ENCODE measurements at regions not wholly inside any gene's neighbourhood (a gene's known extent, or its start where the extent isn't known, plus 50 kb on each side); places are given as distances from the start of the nearest gene placed in this dataset.

DNA sequence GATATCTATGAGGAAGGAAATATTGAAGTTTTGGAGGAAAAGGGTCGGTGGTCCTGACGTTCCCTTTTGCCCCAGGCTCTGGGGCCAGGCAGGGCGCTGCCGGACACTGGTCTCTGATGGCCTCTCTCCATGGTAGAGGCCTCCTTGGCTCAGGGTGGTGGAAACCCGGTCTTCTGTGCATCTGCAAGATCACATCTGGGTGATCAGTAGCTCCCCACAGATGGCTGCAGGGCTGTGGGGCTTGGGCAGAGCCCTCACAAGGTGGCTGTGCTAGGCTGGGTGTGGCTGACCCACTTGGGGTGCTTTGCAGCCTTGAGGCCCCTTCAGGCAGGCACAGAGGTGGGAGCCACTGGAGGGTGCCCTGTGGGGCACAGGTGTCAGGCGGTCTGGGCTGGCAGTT, 53.9 kb upstream of the RNU6ATAC start:
- TF ChIP-seq POLR2A (IDR thresholded peaks at IDR 0.05; ENCODE audit: low read depth, low read length) (no peak), POLR2AphosphoS5 (IDR thresholded peaks at IDR 0.05; ENCODE audit: insufficient read depth, low read depth, low read length) (no peak), JUN (IDR thresholded peaks at IDR 0.05; ENCODE audit: borderline replicate concordance, insufficient read depth, insufficient read length, low read depth) (no peak), GATA2 (IDR thresholded peaks at IDR 0.05; ENCODE audit: insufficient read depth, insufficient read length, low read depth, low read length) (no peak), MYC (IDR thresholded peaks at IDR 0.05; ENCODE audit: low read depth, low read length) (no peak), EZH2 (IDR thresholded peaks at IDR 0.05; ENCODE audit: borderline replicate concordance, low read depth, low read length, severe bottlenecking) (no peak), FOS (IDR thresholded peaks at IDR 0.05; ENCODE audit: borderline replicate concordance, insufficient read depth, low read length) (no peak)
- TF ChIP-seq, protein P1, sequence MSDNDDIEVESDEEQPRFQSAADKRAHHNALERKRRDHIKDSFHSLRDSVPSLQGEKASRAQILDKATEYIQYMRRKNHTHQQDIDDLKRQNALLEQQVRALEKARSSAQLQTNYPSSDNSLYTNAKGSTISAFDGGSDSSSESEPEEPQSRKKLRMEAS (IDR thresholded peaks at IDR 0.05; ENCODE audit: insufficient read depth, insufficient read length): no peak
- TF ChIP-seq, protein P2, sequence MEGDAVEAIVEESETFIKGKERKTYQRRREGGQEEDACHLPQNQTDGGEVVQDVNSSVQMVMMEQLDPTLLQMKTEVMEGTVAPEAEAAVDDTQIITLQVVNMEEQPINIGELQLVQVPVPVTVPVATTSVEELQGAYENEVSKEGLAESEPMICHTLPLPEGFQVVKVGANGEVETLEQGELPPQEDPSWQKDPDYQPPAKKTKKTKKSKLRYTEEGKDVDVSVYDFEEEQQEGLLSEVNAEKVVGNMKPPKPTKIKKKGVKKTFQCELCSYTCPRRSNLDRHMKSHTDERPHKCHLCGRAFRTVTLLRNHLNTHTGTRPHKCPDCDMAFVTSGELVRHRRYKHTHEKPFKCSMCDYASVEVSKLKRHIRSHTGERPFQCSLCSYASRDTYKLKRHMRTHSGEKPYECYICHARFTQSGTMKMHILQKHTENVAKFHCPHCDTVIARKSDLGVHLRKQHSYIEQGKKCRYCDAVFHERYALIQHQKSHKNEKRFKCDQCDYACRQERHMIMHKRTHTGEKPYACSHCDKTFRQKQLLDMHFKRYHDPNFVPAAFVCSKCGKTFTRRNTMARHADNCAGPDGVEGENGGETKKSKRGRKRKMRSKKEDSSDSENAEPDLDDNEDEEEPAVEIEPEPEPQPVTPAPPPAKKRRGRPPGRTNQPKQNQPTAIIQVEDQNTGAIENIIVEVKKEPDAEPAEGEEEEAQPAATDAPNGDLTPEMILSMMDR (IDR thresholded peaks at IDR 0.05; ENCODE audit: extremely low read depth in 1 of 2, insufficient read depth in 1 of 2, low read depth in 1 of 2, low read length in 2 of 2): no peak
- Histone ChIP-seq H3K9me3 (replicated peaks; ENCODE audit: control insufficient read depth, insufficient read depth, low read length) (no peaks in the 10 kb centered on the region), H3K4me3 (replicated peaks in 1 of 3; ENCODE audit: insufficient read depth in 1 of 3, low read depth in 1 of 3, low read length in 3 of 3) (no peak overlapping the region), H4K20me1 (replicated peaks; ENCODE audit: control insufficient read depth, extremely low read depth, insufficient read depth, low read length) (no peaks in the 10 kb centered on the region), H3K4me1 (ENCODE audit: control insufficient read depth, extremely low read depth, insufficient read depth, low read length) (no peaks in the 10 kb centered on the region), H3K27me3 (ENCODE audit: control insufficient read depth in 2 of 2, insufficient read depth in 2 of 2, low read length in 2 of 2) (no peaks in the 10 kb centered on the region), H2AFZ (ENCODE audit: low read depth, low read length) (no peak overlapping the region), H3K36me3 (ENCODE audit: control insufficient read depth in 2 of 2, extremely low read depth in 1 of 2, insufficient read depth in 2 of 2, low read length in 2 of 2) (no peaks in the 10 kb centered on the region), H3K27ac (ENCODE audit: insufficient read depth, low read depth, low read length) (no peak overlapping the region), H3K9me1 (replicated peaks; ENCODE audit: control insufficient read depth, extremely low read depth, insufficient read depth, low read length) (no peaks in the 10 kb centered on the region), H3K4me2 (ENCODE audit: insufficient read depth, low read length) (no peak overlapping the region), H3K79me2 (ENCODE audit: control insufficient read depth, insufficient read depth, low read length) (no peaks in the 10 kb centered on the region), H3K9ac (replicated peaks; ENCODE audit: extremely low read depth, insufficient read depth, low read length) (no peak overlapping the region)
- ChIA-PET POLR2A (no interaction called here), CTCF (interaction anchor here (1.4 kb wide), 1 partner anchor 9 kb away, joined by 3 read pairs; no protein-coding TSS in a partner anchor)
- intact Hi-C loops (cut with micrococcal nuclease): no loop called here
- FAIRE-seq: no peak
- dilution Hi-C loops (cut with MboI; ENCODE audit: extremely low pct_ligation_motif_present, low sequenced_read_pairs): no loop called here
- no peak for DNase-seq (ENCODE audit: low read depth, low spot score)
- no TSS peak for BruUV-seq (replicated peaks)

Measured in endothelial cell of umbilical vein (primary cell).